Left forelimb (tissue), 1 donor: ENCODE measurements at regions not wholly inside any gene's neighbourhood (a gene's known extent, or its start where the extent isn't known, plus 50 kb on each side); places are given as distances from the start of the nearest gene placed in this dataset.
"Not testable (repeated sequence)": the region's sequence is repeated elsewhere in the genome, so short reads cannot be mapped to it uniquely, and the experiment has no call there.

ENCODE experiments used
- DNase-seq: peaks from one replicate; pipeline ENCODE4 v3.0.0-alpha.2; 2018; ENCODE audit warnings: low spot score

GRCh38 chr4:25981749-25982148 is 67.7 kb downstream of the SMIM20 start:
- peak; percentile 11 for DNase-seq

GRCh38 chr4:25982962-25983361 is 68.9 kb downstream of the SMIM20 start:
- no peak for DNase-seq

GRCh38 chr4:25984266-25984665 is 70.2 kb downstream of the SMIM20 start:
- no peak for DNase-seq

DNA sequence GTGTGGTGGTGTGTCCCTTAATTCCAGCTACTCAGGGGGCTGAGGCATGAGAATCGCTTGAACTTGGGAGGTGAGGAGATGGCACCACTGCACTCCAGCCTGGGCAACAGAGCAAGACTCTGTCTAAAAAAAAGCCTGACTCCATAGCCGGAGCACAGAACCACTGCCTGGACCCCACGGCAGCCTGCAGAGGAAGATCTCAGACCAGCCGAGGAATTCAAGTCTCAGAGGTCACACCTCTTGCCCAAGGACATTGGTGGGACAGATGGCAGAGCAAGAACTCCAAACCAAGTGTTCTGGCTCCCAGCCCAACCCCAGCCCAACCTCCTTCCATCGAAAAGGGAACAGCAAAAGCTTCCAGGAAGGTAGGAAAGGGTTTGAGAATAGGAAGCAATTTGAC is 70.8 kb downstream of the SMIM20 start:
- no peak for DNase-seq

DNA sequence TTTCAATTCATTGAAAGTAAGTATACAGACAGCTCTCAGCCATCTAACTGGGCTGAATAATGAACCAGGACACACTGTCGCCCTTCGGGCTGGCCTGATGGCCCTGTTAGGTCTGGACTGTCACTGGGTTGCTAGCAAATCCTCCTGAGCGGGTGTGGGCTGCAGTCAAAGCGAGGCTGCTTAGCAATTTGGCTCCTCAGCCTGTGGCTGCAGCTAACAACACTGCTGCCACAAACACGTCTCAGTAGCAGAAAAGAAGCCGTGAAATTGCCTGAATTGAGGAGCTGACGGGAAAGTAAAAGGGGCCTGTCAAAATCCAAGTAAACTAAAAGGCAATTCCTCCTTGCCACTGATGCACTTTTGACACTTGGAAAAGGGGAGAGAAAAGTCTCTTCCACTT is 72.8 kb downstream of the SMIM20 start:
- no peak for DNase-seq

DNA sequence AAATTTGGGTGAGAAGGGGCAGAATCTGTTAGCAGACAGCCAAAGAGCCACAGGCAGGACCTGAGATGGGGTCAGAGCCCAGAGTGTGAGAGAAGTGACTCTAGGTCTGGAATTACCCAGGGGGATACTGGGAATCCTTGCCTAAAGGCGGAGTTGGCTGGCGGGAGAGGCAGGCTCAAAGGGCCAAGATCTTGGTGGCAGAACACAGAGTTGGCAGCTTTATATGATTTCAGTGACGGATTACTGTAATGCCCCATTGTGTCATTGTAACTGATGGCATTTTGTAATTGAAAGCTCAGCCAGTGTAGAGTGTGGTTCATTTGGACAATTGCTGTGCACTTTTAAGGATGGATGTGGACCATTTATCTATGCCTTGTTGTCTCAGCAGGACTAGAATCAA is 77.3 kb downstream of the SMIM20 start:
- DNase-seq: peak; percentile 36

DNA sequence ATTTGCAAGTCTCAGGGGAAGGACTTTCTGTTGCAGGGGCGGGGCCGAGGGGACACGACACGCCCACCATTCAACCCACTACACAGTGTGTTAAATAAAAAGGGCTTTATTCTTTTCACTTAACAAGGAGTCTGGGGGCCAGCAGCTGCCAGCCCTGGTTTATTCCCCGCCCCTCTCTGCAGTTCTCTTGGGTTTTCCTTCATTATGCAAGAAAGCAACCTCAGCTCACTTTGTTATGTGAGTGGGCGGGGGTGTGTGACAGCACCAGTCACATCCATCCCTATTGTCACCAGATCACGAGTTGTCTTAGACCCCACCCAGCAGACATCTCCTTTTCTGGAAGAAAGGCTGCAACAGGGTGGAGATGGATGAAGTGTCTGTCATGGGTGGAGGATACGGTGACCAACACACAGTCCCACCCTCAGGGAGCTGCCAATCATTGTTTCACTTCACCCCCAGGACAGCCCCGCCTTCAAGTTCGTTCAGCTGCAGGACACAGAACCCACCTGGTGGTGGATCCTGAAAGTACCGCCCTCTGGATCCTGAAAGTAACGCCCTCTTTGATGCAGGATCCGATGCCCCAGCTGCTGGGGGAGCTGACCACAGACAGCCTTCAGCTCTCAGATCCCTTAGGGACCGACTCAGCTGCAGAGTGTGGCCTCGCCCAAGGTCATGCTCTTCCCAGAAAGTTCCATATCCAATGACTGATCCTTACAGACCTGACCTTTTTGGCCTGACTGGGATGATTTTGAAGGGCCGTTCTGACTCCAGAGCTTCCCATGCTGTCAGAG is 79.6 kb downstream of the SMIM20 start:
- peak; percentile 53 for DNase-seq

DNA sequence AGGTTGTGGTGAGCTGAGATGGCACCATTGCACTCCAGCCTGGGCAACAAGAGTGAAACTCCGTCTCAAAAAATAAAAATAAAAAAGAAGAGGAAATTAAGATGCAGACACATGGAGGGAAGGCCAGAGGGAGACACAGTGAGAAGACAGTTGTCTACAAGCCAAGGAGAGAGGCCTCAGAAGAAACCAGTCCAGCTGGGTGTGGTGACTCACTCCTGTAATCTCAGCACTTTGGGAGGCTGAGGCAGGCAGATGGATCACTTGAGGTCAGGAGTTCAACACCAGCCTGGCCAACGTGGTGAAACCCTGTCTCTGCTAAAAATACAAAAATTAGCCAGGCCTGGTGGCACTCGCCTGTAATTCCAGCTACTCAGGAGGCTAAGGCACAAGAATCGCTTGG is 80.6 kb downstream of the SMIM20 start:
- peak; percentile 28 for DNase-seq

GRCh38 chr4:26000274-26000950 is 86.4 kb downstream of the SMIM20 start:
- DNase-seq: peak; percentile 34

GRCh38 chr4:26001413-26001812 is 87.4 kb downstream of the SMIM20 start:
- peak; percentile 20 for DNase-seq

DNA sequence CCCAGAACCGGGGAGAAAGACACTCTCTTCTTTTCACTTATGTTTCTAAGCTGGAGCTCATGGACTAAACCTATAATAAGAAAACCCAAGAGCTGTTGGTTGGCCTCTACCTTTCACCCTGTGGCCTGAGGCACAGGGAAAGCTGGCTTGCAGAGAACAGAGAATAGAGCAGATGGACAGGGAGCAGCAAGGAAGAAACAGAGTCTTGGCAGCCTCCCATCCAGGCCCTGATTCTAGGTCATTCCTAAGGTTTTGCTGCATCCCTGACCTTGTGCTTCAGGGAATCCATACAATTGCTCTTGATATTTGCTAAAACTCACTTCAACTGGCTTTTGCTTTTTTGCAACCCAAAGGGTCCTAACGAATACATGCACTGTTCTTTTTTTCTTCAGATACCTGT is 87.8 kb downstream of the SMIM20 start:
- DNase-seq: no peak

DNA sequence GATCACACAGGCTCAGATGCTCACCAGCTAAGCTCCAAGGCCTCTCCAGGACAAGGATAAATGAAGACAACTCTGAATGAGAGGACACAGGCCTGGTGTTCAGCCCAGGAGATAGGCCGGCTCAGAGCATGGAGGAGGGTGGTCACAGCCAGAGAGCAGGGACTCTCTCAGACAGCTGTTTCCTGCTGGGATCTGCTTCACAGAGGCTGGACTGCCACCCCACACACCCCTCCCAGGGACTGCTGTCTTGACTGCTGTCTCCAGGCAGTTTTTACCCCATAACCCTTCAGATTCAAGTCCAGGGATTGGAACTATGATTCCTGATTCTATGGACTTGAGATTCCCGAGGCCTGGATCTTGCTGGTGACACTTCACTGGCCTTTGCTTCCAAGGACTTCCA is 89.0 kb downstream of the SMIM20 start:
- peak; percentile 55 for DNase-seq

DNA sequence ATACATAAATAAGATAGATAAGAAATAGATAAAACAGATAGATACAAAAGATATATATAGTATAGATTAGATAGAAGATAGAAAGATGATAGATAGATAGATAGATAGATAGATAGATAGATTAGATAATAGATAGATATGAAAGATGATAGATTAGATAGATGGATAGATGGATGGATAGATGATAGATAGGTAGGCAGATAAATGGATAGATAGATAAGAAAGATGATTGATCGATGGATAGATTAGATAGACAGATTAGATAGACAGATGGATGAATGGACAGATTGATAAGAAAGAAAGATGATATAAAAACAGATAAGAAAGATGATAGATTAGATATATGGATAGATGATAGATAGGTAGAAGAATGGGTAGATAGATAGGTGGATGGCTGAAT is 90.3 kb downstream of the SMIM20 start:
- DNase-seq: no peak

DNA sequence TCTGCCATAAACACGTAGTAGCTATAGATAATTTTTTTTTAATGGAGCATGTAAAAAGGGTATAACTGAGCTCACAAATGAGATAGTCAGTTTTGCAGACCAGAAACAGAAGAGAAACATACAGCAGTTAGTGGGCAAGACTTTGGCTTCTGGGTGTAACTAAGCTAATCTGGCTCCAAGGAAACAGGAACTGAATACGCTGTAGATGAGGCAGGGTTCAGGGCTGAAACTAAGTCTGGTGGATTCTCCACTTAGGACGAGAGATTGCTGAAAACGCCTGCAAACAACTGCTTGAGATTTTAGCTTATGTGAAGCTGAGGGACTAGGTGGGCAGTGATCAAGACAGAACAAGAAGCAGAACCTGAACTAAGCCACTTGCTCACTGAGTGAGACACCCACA is 91.7 kb downstream of the SMIM20 start:
- no peak for DNase-seq

GRCh38 chr4:26008737-26009136 is 94.7 kb downstream of the SMIM20 start:
- DNase-seq: no peak

GRCh38 chr4:26009502-26009901 is 95.5 kb downstream of the SMIM20 start:
- DNase-seq: no peak

GRCh38 chr4:26010304-26010703 is 96.3 kb downstream of the SMIM20 start:
- DNase-seq: no peak

GRCh38 chr4:26013629-26014028 is 99.6 kb downstream of the SMIM20 start:
- DNase-seq: no peak

DNA sequence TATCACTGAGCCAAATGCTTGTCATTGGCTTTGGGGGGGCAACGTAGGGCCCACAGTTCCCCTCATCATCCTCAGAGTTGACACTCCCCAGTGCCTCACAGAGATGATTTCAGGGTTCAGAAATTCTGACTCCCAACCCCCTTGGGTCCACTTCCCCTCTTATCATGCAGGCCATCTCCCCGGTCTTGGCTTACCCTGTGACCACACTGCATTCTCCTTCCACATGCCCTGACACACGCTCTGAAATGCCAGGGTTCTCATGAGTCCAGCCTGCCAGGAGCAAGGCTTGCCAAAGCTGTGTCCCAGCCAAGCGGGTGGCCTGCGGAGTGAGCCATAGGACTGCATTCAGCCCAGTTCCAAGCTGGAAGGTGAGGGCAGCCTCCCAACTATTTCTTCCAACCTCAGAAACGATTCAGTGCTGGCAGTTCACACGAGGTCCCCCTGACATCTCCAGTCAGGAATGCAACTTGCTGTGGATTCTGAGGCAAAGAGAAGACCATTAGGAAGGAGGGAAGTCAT is 101.2 kb downstream of the SMIM20 start:
- no peak for DNase-seq

DNA sequence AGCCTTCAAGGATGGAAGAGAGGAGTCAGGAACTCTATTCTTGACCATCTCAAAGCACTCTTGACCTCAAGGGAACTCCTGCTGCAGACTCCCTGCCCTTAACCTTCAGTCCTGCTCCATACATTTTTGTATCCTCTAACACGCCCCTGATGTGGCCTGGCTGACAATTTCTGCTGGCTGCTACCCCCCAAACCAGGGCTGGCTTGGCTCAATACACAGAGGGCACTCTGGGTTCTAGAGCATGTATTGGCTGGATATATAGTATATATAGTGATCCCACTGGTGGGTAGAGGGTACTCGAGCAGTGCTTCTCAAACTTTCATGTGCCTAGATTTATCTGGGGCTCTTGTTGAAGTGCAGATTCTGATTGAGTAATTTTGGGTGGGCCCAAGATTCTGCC is 101.9 kb downstream of the SMIM20 start:
- DNase-seq: no peak

- no peak for DNase-seq
These were observed 103.5 kb downstream of the SMIM20 start for GRCh38 chr4:26017531-26017930.

GRCh38 chr4:26017961-26018700 is 104.1 kb downstream of the SMIM20 start:
- DNase-seq: not testable (repeated sequence)
